Kasumi-1 (cell line): ENCODE measurements at regions not wholly inside any gene's neighbourhood (a gene's known extent, or its start where the extent isn't known, plus 50 kb on each side); places are given as distances from the start of the nearest gene placed in this dataset.
"Not testable (repeated sequence)": the region's sequence is repeated elsewhere in the genome, so short reads cannot be mapped to it uniquely, and the experiment has no call there.

Experiments used
- DNase-seq, 2 experiments: peaks; one replicate each; lab custom pipeline; 2025; lab: John Stamatoyannopoulos, UW

DNA sequence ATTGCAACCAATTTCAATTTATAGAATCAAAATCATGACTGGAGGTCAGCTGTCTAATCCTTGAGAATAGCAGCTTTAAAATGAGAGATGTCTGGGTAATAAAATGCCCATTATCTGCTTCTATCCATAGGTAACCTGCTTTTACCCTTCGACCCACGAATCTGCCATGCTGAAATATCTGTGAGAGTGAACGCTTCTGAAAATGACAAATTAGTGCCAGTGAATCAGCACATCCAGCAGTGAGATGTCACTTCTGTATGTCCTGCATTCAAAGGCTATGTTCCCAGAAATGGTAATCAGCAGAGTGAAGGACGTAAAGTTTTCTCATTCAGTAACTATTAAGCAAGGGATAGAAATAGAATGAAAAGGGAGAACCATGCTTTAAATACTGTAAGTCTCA, 532.4 kb upstream of the ITGA1 start:
- no peak for DNase-seq

GRCh38 chr5:52262844-52263243, 524.9 kb upstream of the ITGA1 start:
- DNase-seq, result no peak

DNA sequence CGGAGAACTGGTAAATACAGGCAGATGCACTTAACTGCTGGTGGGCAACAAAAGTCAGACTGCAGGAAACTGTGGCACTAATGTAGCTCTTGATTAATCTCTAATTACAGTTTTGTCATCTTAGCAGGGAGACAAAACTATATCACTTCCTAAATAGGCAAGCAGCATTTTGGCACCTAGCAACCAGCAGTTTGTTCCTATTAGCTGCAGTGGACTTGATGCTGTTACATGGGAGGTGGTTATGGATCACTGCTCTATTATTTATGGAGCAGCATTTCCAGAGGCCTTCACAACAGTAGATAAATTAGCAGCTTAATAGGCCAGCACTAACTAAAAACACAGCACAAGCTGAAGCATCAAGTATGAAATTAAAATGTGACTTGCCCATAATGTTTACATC, 518.3 kb upstream of the ITGA1 start:
- DNase-seq, result no peak

DNA sequence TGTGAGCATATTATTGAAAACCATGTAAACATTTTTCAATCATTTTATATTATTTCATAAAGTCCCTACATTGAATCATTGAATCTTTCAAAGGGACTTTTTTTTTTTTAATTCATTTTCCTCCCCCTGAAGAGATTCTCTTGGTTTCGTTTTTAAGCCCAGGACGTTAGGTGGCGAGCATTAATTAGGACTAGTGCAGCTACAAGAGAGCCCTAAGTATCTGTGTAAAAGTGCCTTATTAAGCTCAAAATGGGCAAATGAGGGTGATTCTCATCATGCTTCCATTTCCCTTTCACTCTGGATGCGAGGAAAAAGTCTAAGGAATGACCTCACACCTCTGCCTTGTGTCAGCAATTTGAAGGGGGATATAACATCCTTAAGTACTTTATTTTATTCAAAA, 517.9 kb upstream of the ITGA1 start:
- no peak for DNase-seq

DNA sequence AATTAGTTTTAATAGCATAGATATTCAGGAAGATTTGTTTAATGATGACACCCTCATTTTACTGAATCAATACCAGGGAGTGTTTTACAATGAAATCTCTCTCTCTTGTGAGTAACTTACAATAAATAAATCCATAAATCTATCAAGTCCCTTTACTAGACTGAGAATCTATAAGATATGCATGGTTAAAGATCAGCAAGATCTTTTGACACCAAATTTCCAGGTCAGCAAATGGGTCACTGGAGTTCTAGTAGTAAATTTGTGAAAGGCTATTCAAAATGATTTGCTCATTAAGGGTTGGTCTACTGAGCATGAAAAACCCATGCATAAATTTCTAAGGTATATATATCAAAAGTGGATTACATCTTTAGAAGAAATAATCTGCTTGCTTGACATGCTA, 512.1 kb upstream of the ITGA1 start:
- no peak for DNase-seq

GRCh38 chr5:52277101-52277500, 510.6 kb upstream of the ITGA1 start:
- no peak for DNase-seq

GRCh38 chr5:52282647-52283046, 505.1 kb upstream of the ITGA1 start:
- no peak for DNase-seq

DNA sequence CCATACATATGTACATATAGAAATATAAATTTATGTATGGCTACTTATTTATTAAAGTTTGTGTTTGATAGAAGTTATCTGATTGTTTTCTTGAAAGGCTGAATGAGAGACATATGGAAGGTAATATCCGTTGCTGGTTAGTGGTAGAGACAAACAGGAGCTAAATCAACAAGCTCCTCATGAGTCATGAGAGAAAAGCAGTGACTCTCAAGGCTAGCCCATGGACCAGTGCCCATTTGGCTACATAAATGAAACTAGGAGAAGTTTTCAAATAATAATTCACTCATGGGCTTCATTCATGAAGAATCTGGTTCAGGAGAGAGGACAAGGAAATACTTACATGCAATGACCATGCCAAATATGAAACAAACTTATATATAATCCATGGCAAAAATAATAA, 504.5 kb upstream of the ITGA1 start:
- DNase-seq, result no peak

DNA sequence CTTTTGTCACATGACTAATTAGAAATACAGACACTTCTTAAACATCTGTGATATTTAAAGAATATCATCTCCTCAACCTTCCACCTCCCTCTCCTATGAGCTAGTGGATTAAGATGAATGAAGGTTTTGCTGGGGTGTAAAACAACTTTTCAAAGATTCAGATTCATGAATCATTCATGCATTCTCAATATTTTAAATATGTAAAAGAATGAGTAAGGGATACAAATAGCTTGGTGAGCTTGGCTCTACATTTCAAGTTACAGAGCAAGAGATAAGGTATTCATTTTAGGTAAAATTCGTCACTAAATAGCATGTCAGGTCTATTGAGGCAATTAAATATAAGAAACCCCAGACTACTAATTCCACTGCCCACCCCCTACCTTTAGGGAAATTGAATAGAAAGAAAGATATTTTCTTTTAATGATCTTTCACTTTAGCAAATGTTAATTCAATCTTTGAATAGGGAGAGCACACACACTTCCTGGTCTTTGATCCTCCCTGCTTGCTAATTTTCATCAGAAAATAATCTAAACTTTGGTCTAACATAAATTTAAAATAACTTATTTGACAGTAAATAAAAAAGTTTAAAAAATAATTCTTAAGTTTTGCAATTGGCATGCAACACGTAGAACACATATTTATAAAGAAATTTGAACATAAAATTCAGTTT, 486.9 kb upstream of the ITGA1 start:
- DNase-seq, result no peak

- not testable (repeated sequence) for DNase-seq
Observed at GRCh38 chr5:52304816-52305215, 482.9 kb upstream of the ITGA1 start.

GRCh38 chr5:52328220-52328806, 459.4 kb upstream of the ITGA1 start:
- no peak for DNase-seq

GRCh38 chr5:52331725-52332124, 456.0 kb upstream of the ITGA1 start:
- DNase-seq, result no peak

GRCh38 chr5:52334367-52334766, 453.3 kb upstream of the ITGA1 start:
- DNase-seq, result no peak

- no peak for DNase-seq
Observed at GRCh38 chr5:52339285-52339684, 448.4 kb upstream of the ITGA1 start.

DNA sequence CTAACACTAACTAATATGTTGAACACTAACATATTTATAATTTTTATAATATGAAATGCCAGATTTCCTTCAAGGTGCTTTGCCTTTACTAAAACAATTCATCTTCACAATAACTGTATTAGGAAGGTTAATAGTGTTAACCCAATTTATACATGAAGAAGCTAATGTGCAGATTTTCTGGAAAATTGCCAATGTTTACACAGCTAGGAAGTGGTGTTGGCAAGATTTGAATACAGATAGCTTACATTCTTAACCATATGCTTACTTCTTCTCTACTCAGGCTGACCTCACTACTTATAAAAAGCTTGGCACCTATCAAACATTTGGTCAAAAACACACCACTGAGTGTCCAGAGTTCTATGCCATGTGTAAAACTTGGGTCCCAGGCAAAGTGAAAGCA, 445.4 kb upstream of the ITGA1 start:
- no peak for DNase-seq

GRCh38 chr5:52356311-52356918, 431.3 kb upstream of the ITGA1 start:
- peak; percentile 43 to 62 for DNase-seq

DNA sequence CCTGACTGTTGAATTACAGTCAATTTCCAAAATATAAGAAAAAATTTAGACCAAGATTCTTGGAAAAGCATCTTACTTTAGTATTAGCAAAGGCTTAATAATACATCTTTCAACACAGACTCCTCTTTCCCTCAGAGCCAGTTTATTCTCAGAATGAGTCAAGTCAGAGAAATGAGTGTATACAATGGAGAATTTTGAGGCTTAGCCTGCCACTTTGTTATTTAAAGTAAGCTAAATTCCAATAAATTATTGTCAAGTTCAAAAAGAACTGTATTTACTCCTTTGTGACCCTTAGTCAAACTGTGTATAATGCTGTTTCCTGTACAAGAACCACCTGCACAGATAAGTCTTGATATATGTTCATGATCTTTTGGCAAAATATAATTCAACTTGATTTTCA, 428.5 kb upstream of the ITGA1 start:
- DNase-seq, result no peak

- no peak for DNase-seq
Observed at GRCh38 chr5:52360985-52361384, 426.7 kb upstream of the ITGA1 start.

DNA sequence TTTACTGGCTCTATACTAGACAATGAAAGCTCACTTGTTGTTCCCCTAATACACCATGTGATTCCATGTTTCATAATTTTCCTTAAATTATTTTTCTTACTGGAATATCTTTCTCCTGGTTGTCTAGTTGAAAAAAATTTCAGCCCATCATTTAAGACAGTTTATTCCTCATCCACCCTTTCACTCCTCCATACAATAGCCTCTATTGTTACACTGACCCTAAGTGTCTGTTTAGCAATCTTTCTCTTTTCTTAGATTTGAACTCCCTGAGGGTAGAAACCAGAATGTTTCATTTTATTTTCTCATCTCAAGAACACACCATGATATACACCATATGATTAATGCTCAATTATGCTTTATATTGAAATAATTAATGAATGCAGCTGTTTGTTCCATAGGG, 413.4 kb upstream of the ITGA1 start:
- DNase-seq, result no peak

GRCh38 chr5:52375969-52376368, 411.7 kb upstream of the ITGA1 start:
- no peak for DNase-seq

DNA sequence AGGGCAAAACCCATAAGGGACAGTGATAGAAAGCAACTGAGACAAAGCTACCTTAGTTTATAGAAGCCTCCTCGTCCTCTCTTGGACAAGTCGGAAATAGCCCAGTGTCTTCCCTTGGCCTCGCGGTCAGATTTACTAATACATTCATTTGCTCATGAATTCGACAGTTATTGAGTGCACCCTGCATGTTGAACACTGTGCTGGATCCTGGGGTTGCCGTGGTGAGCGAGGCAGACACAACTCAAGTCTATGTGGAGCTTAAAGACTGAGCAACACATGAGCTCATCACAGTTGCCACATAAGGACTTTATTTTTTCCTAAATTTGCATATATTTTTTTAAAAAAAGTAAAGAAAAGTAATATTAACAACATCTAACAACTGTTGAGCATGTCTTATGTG, 411.1 kb upstream of the ITGA1 start:
- no peak for DNase-seq

- no peak for DNase-seq
Observed at GRCh38 chr5:52378237-52378636, 409.5 kb upstream of the ITGA1 start.

DNA sequence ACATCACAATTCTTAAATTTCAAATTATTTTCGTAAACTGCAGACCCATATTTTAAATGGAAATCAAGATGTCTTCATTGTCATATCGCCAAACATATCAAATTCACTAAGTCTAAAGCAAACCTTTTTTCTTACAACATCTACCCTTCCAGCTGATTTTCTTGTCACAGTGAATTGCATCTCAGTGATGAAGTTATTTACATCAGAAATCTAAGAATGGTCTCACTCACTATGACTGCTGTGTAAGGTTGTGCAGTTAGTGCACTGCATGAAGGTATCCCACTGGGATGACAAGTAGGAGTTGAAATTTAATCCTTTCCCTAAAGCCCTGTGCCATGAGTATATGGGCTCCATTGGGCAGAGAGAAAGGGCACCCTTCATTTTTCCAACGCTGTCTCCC, 399.4 kb upstream of the ITGA1 start:
- no peak for DNase-seq

GRCh38 chr5:52392321-52392720, 395.4 kb upstream of the ITGA1 start:
- no peak for DNase-seq
